Peyer's patch (tissue), 4 donors: ENCODE measurements at regions not wholly inside any gene's neighbourhood (a gene's known extent, or its start where the extent isn't known, plus 50 kb on each side); places are given as distances from the start of the nearest gene placed in this dataset.
"Not testable (repeated sequence)": the region's sequence is repeated elsewhere in the genome, so short reads cannot be mapped to it uniquely, and the experiment has no call there.

Experiments used
- CTCF ChIP-seq, 6 experiments: fragments of 450-650 bp in 4 of 6; fragments of 200-600 bp in 2 of 6; sonication (generic) in 1 of 6; IDR thresholded peaks; one replicate each; pipeline ENCODE4 v1.5.1; 2017 to 2019; ENCODE audit warnings: antibody characterized with exemption in 6 of 6, mild to moderate bottlenecking in 3 of 6, moderate library complexity in 1 of 6
- POLR2A ChIP-seq, 2 donors: fragments of 450-650 bp; IDR thresholded peaks; one replicate each; pipeline ENCODE4 v1.5.1; 2017; ENCODE audit warnings: antibody characterized with exemption in 2 of 2, mild to moderate bottlenecking in 2 of 2, moderate library complexity in 2 of 2

- not testable (repeated sequence) for TF ChIP-seq CTCF, POLR2A (IDR thresholded peaks at IDR 0.05)
Observed at GRCh38 chr12:75657354-75657753, 145.9 kb upstream of the KRR1 start.
